GM13976 (cell line): ENCODE measurements at regions not wholly inside any gene's neighbourhood (a gene's known extent, or its start where the extent isn't known, plus 50 kb on each side); places are given as distances from the start of the nearest gene placed in this dataset.

ENCODE experiments used
- DNase-seq: peaks from one replicate; pipeline ENCODE4 v3.0.0; 2012; ENCODE audit warnings: low spot score
- in situ Hi-C: fragments of 300-500 bp; cut with MboI; formaldehyde crosslinking; loops from one replicate; pipeline ENCODE4 v1.12.0; 2022; ENCODE audit warnings: low sequenced_read_pairs, mixed read lengths, inconsistent platforms; ENCODE audit not compliant: unreplicated experiment
- TF ChIP-seq, protein P1 (sequence below): IDR thresholded peaks from 2 replicates; pipeline ENCODE4 v1.5.1; 2012; ENCODE audit warnings: borderline replicate concordance, mild to moderate bottlenecking; ENCODE audit not compliant: insufficient read depth; ENCODE audit errors: extremely low read depth, missing control alignments, control extremely low read depth

DNA sequence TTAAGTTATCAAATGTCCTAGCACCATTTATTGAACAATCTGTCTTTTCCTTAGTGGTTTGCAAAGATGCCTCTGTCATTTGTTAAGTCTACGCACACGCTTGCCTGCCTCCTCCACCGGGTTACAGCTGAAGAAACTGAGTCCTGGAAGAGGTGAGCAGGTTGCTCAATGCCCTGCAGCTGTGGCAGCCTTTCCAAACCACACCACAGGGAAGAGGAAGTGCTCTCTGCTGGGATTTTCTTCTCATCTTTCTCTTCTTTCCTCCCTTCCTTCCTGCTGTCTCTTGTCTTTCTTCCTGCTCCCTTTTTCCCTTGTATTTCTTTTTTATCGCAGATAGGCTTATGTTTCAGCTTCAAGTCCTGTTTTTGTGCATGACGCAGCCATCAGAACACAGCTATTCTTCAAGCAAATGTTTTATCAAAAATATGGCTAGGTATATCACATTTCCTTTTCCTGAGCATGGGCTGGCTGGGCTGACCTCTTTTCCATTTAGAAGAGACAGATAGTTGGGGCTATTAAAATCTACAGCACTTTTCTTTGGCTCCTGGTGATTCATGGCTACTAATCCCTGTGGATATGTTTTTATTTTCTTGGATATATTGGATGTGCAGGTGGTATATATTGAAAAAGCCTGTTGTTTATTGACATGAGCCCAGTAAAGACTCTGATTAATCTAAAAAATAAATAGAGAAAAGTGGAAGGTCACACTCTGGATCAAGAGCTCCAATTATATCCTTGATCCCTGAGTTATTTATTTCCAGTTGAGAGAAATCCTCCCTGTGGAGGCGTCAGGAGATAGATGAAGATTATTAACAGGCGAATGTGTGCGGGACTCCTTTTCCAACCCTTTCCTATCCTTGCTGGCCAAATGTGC lies 214.6 kb downstream of the TSN start:
- TF ChIP-seq, protein P1, sequence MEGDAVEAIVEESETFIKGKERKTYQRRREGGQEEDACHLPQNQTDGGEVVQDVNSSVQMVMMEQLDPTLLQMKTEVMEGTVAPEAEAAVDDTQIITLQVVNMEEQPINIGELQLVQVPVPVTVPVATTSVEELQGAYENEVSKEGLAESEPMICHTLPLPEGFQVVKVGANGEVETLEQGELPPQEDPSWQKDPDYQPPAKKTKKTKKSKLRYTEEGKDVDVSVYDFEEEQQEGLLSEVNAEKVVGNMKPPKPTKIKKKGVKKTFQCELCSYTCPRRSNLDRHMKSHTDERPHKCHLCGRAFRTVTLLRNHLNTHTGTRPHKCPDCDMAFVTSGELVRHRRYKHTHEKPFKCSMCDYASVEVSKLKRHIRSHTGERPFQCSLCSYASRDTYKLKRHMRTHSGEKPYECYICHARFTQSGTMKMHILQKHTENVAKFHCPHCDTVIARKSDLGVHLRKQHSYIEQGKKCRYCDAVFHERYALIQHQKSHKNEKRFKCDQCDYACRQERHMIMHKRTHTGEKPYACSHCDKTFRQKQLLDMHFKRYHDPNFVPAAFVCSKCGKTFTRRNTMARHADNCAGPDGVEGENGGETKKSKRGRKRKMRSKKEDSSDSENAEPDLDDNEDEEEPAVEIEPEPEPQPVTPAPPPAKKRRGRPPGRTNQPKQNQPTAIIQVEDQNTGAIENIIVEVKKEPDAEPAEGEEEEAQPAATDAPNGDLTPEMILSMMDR, result no peak
- in situ Hi-C loops, result no loop called here
- no peak for DNase-seq

DNA sequence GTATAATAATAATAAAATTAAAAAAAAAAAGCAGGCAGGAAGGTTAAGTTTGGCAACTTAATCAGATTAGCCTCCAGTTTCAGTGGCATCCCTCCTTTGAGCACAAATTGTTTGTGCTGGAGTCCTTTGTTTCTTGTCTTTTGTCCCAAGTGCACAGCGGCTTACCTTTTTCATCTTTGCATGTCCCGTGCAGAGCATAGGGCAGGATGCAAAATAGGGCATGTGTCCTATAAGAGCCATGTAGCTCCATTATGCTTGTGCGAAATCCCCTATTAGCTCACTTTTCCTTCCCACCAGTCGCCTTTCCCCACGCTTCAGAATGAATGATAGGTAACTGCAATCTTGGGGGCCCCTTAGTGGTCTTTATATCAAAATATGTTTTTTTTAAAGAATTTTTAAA lies 216.8 kb downstream of the TSN start:
- TF ChIP-seq, protein P1, result no peak
- in situ Hi-C loops, result no loop called here

DNA sequence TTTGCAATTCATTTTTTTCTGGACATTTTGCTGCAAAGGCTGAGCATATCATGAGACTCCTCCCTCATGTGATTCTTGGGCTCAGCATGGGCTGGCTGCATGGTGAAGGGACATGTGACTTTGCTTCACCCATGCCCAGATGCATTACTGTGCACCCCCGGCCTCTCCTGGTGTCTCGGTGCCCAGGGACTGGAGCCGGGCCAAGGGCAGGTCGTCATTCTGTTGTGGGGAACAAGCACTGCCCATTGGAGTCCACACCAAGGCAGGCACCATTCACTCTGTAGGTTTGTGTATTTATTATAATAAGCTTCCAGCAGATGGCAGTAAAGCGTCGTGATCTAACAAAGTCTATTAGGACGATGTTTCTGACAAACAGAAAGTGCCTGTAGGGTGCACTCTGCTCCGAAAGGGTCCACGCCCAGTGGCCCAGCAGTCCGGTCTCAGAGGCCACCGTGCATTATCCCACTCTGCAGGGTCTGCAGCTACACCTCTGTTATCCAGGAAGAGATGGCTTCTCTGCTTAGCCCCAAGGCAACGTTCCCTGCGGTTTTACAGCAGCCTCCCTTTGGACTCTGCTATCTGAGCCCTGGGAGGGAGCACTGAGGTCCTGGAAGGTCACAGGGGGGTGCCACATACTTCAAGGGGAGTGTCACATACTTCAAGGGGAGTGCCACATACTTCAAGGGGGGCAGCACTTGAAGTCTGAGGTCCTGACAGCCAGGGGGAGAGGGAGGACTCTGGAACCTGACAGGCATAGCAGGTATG lies 219.6 kb downstream of the TSN start:
- in situ Hi-C loops, result no loop called here
- TF ChIP-seq, protein P1, result peak; percentile 62
- DNase-seq, result peak; percentile 84

More for the DNA sequence above, 216.8 kb downstream of the TSN start:
- DNase-seq, result no peak

DNA sequence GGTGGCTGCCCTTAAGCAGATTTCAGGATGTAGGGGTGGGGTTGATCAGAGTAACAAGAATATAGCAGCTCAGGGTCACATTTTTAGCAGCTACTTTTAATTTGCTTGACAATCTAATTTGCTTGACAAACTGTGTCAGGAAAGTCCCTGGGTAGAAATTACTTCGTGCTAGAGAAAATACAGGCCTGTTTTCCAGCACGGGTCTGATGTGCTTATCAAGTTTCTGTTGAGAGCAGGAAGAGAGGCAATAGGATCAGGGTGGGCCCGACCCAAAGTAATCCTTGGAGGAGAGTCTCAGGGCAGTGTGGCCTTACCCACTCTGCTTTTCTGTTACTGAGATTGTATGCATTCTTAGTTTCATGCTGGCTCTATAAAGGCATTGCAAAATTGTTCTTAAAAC lies 221.5 kb downstream of the TSN start:
- in situ Hi-C loops, result no loop called here
- TF ChIP-seq, protein P1, result no peak
- DNase-seq, result no peak

DNA sequence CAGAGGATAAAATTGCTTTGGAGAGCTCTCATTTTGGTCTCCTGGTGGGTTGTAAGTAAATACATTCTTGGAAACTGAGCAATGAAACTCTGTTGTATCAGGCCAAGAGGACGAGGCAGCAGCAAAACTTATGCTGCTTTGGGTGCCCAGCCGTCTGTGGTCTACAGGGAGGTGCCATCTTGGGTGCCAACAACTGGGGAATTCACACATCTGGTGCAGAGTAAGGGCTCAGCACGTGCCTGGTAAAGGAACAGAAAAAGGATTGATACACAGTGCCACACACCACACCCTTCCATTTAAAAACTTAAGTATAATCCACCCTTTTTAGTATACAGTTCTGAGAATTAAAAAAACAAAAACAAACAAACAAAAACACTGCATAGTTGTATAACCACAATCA lies 221.9 kb downstream of the TSN start:
- TF ChIP-seq, protein P1, result no peak
- DNase-seq, result no peak
- in situ Hi-C loops, result no loop called here

DNA sequence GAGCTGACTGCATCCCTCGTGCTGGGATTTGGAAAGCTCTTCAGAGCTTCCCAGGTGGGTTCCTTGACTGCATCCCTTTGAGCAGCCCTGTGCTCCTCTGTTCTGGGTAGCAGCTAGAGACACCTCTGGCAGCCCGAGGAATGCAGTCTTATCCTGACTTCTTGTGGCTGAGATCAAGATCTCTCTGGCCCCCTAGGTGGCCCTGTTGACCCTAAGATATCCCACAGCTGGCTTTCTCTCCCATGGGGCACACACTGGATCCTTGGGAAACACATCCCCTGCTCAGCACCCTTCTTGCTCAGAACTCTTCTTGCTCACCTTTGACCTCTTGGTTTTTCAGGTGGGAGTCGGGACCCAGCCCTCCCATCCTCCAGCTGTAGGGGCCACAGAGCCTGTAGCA lies 237.2 kb downstream of the TSN start:
- in situ Hi-C loops, result no loop called here
- no peak for DNase-seq
- TF ChIP-seq, protein P1, result no peak
